Cerebellar cortex (tissue), 1 donor: ENCODE measurements at regions not wholly inside any gene's neighbourhood (a gene's known extent, or its start where the extent isn't known, plus 50 kb on each side); places are given as distances from the start of the nearest gene placed in this dataset.

Experiments used
- DNase-seq: peaks from one replicate; pipeline ENCODE4 v3.0.0-alpha.2; 2015; ENCODE audit warnings: low spot score

- DNase-seq: no peak
These were observed 51.9 kb upstream of the GNB4 start for GRCh38 chr3:179503152-179503551.

DNA sequence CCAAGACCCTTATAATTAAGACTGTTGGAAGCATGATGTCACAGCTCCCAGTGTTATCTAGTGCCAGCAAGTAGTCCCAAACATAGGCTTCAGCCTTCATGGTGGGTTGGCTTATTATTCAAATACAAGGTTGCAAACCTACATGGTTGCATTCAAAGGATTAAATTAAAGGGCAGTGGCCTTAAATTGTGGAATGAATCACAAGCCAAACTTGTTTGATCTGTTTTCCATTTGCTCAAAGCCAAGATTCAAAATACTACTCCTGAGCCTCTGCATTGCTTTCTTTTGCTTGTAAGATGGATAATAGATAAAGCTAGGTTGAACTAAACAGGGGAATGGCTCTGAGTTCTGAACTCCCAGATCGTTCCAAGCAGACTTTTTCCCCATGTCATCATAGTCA is 52.4 kb upstream of the GNB4 start:
- DNase-seq: no peak

DNA sequence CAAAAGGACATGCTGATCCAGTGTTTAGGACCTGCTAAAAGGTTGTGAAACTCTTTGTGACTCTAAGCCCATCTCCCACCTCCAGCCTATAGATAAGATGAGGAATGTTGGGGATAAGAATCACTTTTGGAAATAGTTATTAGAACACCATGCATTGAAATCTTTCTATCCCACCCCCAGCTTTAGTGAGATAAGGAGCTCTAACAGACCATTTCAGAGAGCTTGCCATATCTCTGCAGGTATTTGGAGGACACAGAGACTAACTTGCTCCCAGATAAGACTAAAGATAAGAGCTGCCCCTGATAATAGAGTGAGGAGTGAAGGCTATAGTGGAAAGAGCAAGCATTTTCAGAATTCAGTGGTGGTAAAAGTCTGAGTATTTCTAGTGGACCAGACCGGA is 53.1 kb upstream of the GNB4 start:
- no peak for DNase-seq

DNA sequence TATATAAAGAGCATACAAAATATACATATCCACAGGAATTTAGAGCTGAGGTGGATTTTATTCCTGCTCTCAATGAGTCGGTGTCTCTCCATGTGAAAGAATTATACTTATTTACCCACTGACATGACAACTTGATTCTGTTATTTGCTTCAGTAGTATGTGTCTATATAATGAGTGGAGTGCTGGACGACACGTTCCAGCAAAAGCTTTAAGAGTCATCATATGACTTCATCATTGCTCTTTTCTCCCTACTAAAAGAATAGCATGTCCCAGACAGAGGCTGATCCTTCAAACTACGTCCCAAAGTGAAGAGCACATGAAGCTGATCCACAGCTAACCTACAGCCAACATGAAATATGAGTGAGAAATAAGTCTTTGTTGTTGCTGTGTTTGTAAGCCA is 54.3 kb upstream of the GNB4 start:
- DNase-seq: no peak

- DNase-seq: no peak
These were observed 55.5 kb upstream of the GNB4 start for GRCh38 chr3:179506792-179507191.

DNA sequence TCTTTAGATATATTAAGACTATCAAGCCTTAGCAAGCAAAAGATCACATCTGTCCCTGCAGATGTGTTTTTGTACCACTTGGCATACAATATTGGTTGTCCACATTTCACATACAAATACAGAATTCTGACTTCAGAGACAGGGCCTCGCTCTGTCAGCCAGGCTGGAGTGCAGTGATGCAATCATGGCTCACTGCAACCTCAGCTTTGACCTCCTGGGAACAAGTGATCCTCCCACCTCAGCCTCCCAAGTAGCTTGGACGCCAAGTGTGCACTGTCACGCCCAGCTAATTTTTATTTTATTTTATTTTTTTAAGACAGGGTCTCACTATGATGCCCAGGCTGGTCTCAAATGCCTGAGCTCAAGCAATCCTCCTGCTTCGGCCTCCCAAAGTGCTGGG is 53.0 kb upstream of the ACTL6A start:
- no peak for DNase-seq

DNA sequence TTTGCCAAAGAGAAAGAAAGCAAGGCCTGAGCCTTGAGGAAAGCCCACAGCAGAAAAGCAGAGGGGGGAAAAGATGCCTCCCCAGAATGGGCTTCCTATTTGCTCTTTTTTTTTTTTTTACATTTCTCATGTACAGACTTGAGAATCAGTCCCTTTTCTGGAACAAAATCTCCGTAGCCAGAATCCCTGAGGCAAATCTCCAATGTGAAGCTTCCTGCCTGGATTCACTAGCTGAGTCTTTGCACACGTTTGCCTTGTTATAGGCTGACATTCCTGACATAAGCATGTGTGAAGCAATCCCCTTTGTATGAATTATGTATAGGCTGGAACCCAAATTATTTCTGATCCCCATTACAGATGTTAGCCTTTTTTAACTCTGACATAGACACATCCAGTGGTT is 52.2 kb upstream of the ACTL6A start:
- no peak for DNase-seq

- peak; percentile 10 for DNase-seq
These were observed 50.3 kb upstream of the ACTL6A start for GRCh38 chr3:179512378-179512777.
